HUES48 (cell line): ENCODE measurements at regions not wholly inside any gene's neighbourhood (a gene's known extent, or its start where the extent isn't known, plus 50 kb on each side); places are given as distances from the start of the nearest gene placed in this dataset.
A peak's percentile ranks its signal among the peaks of the same experiment; 100 is the strongest.

ENCODE experiments used
- H3K27ac ChIP-seq: one replicate; pipeline ENCODE4 v1.7.0; 2013; ENCODE audit warnings: low read depth, low read length, inconsistent platforms
- H3K27me3 ChIP-seq: 2 replicates; pipeline ENCODE4 v1.6.1; 2013; ENCODE audit warnings: mild to moderate bottlenecking, low read length; ENCODE audit not compliant: control insufficient read depth, insufficient read depth
- H3K36me3 ChIP-seq: 2 replicates; pipeline ENCODE4 v1.6.1; 2013; ENCODE audit warnings: low read length; ENCODE audit not compliant: control insufficient read depth, insufficient read depth
- H3K4me1 ChIP-seq: 2 replicates; pipeline ENCODE4 v1.6.1; 2013; ENCODE audit warnings: mild to moderate bottlenecking, low read length; ENCODE audit not compliant: control insufficient read depth, insufficient read depth
- H3K4me3 ChIP-seq: 2 replicates; pipeline ENCODE4 v1.5.1; 2013; ENCODE audit warnings: mild to moderate bottlenecking, low read depth, low read length
- H3K9ac ChIP-seq: 2 replicates; pipeline ENCODE4 v1.6.1; 2013; ENCODE audit warnings: mild to moderate bottlenecking, low read depth, low read length, moderate library complexity
- H3K9me3 ChIP-seq: 2 replicates; pipeline ENCODE4 v1.6.1; 2013; ENCODE audit warnings: low read length; ENCODE audit not compliant: control insufficient read depth, insufficient read depth

DNA sequence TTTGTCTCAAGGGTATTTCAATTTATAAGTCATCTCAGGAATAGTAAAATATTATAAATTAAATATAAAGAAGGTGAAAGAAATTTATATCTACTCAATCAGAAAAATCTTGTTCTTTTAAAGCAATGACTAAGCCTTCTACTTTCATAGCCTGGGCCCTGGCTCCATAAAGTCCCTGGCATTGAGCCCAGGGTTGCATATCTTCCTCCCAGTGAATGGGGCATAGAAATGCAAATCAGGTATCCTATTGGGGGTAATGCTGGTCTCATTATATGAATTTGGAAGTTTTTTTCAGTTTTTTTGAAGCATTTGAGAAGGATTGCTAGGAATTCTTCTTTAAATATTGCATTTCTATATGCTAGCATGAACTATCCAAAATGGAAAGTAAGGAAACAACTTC, 73.9 kb upstream of the MC2R start:
- H3K4me3 ChIP-seq = peak overlapping the region; percentile 2; the same call in 1 of the 2 replicates
- H3K36me3 ChIP-seq = no peaks in the 10 kb centered on the region
- H3K27ac ChIP-seq = peak overlapping the region; percentile 59
- H3K9me3 ChIP-seq = peaks cover 13% of the 10 kb centered on the region
- no peak overlapping the region for H3K9ac ChIP-seq
- no peaks in the 10 kb centered on the region for H3K27me3 ChIP-seq
- H3K4me1 ChIP-seq = peaks cover 21% of the 10 kb centered on the region

- H3K9ac ChIP-seq = no peak overlapping the region
- no peak overlapping the region for H3K4me3 ChIP-seq
- no peaks in the 10 kb centered on the region for H3K36me3 ChIP-seq
- peaks cover 21% of the 10 kb centered on the region for H3K4me1 ChIP-seq
- no peak overlapping the region for H3K27ac ChIP-seq
- no peaks in the 10 kb centered on the region for H3K27me3 ChIP-seq
- peaks cover 13% of the 10 kb centered on the region for H3K9me3 ChIP-seq
Observed at GRCh38 chr18:13987956-13988355, 72.6 kb upstream of the MC2R start.

GRCh38 chr18:13984080-13984479, 68.7 kb upstream of the MC2R start:
- Histone ChIP-seq H3K36me3 (no peaks in the 10 kb centered on the region), H3K9me3 (no peaks in the 10 kb centered on the region; the same call in 1 of the 2 replicates), H3K27me3 (no peaks in the 10 kb centered on the region), H3K27ac (no peak overlapping the region), H3K4me3 (no peak overlapping the region), H3K4me1 (peaks cover 14% of the 10 kb centered on the region), H3K9ac (no peak overlapping the region)

DNA sequence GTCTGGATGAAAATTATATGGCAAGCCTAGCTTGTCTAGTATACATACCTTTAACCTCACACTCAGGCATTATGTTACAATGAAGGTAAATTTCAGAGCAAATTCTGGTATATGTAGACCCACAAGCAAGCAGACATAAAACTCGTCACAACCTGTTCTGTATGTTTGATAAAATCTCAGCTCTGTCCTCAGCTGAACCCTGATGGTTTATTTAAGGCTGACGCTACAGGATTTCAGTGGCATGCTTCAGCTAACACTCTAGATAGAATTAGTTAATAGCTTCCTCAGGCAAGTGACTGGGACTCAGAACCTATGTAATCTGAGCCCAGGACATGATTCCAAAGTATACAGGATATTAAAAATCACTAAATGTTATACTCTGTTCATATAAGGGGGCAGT, 68.2 kb upstream of the MC2R start:
- Histone ChIP-seq H3K36me3 (no peaks in the 10 kb centered on the region), H3K27me3 (no peaks in the 10 kb centered on the region), H3K4me3 (no peak overlapping the region), H3K9ac (no peak overlapping the region), H3K27ac (no peak overlapping the region), H3K4me1 (peaks cover 9% of the 10 kb centered on the region), H3K9me3 (no peaks in the 10 kb centered on the region; the same call in 1 of the 2 replicates)

DNA sequence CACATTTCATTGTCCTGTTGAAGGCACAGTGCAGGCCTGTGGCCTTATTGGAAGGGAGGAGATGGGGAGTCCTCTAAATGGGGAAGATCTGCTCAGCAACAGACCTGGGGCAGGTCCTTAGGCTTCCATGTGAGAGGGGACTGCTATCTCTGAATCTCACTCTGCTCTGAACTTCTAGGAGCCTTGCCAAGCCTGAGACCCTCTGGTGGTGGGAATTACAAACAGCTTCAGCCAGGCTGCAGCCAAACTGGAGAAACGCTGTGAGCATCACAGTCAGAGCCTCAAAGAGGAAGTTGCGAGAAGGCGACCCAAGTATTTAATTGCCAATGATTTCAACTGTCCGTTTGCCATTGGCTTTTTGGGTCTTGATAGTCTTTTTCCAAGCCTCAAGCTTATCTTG, 66.8 kb upstream of the MC2R start:
- H3K9ac ChIP-seq = no peak overlapping the region
- no peak overlapping the region for H3K4me3 ChIP-seq
- H3K27me3 ChIP-seq = no peaks in the 10 kb centered on the region
- no peak overlapping the region for H3K27ac ChIP-seq
- no peaks in the 10 kb centered on the region; the same call in 1 of the 2 replicates for H3K9me3 ChIP-seq
- no peaks in the 10 kb centered on the region for H3K36me3 ChIP-seq
- peaks cover 4% of the 10 kb centered on the region for H3K4me1 ChIP-seq

DNA sequence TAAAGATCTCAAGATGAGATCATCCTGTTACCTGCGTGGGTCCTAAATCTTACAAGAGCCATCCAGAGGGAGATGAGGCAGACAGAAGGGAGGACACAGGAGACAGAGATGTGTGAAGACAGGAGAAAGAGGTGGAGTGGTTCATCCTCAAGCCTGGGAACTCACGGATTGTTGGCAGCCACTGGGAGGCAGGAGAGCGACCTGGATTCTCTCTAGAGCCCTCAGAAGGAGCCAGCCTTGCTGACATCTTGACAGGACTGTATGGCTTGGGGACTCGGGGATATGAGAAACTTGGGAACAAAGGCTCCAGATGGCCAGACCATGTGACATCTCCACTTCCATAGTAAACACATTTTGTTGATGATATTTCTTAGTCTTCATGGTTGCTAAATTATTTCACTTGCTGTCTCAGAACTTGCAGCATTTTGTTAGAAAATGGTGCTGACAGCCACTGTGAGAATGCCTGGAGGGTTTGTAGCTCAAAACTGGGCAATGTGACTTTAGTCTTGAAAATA, 57.8 kb upstream of the MC2R start:
- no peaks in the 10 kb centered on the region for H3K27me3 ChIP-seq

More for the DNA sequence above, 57.8 kb upstream of the MC2R start:
- Histone ChIP-seq H3K4me3 (no peak overlapping the region), H3K36me3 (no peaks in the 10 kb centered on the region), H3K27ac (no peak overlapping the region), H3K9me3 (no peaks in the 10 kb centered on the region), H3K4me1 (no peaks in the 10 kb centered on the region), H3K9ac (no peak overlapping the region)
